K562 (cell line): ENCODE measurements at regions not wholly inside any gene's neighbourhood (a gene's known extent, or its start where the extent isn't known, plus 50 kb on each side); places are given as distances from the start of the nearest gene placed in this dataset.

ENCODE experiments used
- ATAC-seq: fragments of 200-7000 bp; cut with Tn5 transposase; 3 replicates; pipeline ENCODE4 v1.9.1; 2020; ENCODE audit warnings: moderate library complexity
- BruUV-seq: library from RNA; stranded (reverse); fragments of 400-500 nt; replicated peaks from 2 replicates; lab custom pipeline; 2021; lab: Mats Ljungman, UMichigan
- CTCF ChIA-PET: fragments of 300-600 bp; formaldehyde crosslinking; extraction: SDS; loops from one replicate; lab custom pipeline; 2021; ENCODE audit warnings: low intra/inter-chr PET ratio; lab: Yijun Ruan, JAX
- POLR2A ChIA-PET: fragments of 300-600, 350-650 bp; sonication (Branson Sonifier 250); formaldehyde crosslinking; extraction: SDS; loops from one replicate; lab custom pipeline; 2021; ENCODE audit warnings: antibody characterized with exemption, inconsistent platforms; lab: Yijun Ruan, JAX
- DNase-seq, 4 experiments: peaks; one replicate each; pipeline versions ENCODE4 v3.0.0 to v3.0.0-alpha.2; 2011 to 2018; ENCODE audit warnings: low spot score in 3 of 4, mixed read lengths in 3 of 4; ENCODE audit errors: extremely low read depth in 1 of 4
- FAIRE-seq: peaks from 2 replicates; lab custom pipeline; 2011; peaks lifted over from hg19 to GRCh38; lab: Jason Lieb, UNC
- H2AFZ ChIP-seq: 2 replicates; pipeline ENCODE4 v1.6.0; 2011; ENCODE audit warnings: low read depth, low read length, control low read depth, inconsistent platforms
- H3K27ac ChIP-seq: fragments of 200-600 bp; 3 replicates; pipeline ENCODE4 v1.8.0; 2011; ENCODE audit warnings: low read depth, mild to moderate bottlenecking, control low read depth, inconsistent platforms, low read length, moderate library complexity, mixed read lengths; ENCODE audit errors: extremely low read depth
- H3K27me3 ChIP-seq, 2 experiments: fragments of 300-600 bp in 1 of 2; 2 replicates in 1 of 2; 3 replicates in 1 of 2; pipeline versions ENCODE4 v1.6.0 to v1.8.0; 2011; ENCODE audit warnings: inconsistent platforms in 2 of 2, low read length in 2 of 2, mild to moderate bottlenecking in 1 of 2, mixed read lengths in 1 of 2, moderate library complexity in 1 of 2; ENCODE audit not compliant: control insufficient read depth in 2 of 2, insufficient read depth in 2 of 2
- H3K36me3 ChIP-seq: fragments of 300-600 bp; 3 replicates; pipeline ENCODE4 v1.8.0; 2011; ENCODE audit warnings: mild to moderate bottlenecking, low read length, inconsistent platforms; ENCODE audit not compliant: control insufficient read depth, insufficient read depth
- H3K4me1 ChIP-seq, 2 experiments: fragments of 200-600 bp in 1 of 2; replicated peaks in 1 of 2; 2 replicates in 1 of 2; 3 replicates in 1 of 2; pipeline versions ENCODE4 v1.5.1 to v1.8.0; 2011; ENCODE audit warnings: inconsistent platforms in 2 of 2, low read length in 2 of 2, mild to moderate bottlenecking in 1 of 2, mixed read lengths in 1 of 2, moderate library complexity in 1 of 2; ENCODE audit not compliant: control insufficient read depth in 2 of 2, insufficient read depth in 2 of 2
- H3K4me2 ChIP-seq: 2 replicates; pipeline ENCODE4 v1.6.1; 2011; ENCODE audit warnings: low read length, control low read depth, inconsistent platforms, mixed read lengths; ENCODE audit not compliant: insufficient read depth
- H3K4me3 ChIP-seq: fragments of 200-600 bp; sonication (generic), shearing (Covaris generic); 2 replicates; pipeline ENCODE4 v1.5.1; 2016; ENCODE audit warnings: control low read depth, inconsistent platforms
- H3K79me2 ChIP-seq: fragments of 200-600 bp; 3 replicates; pipeline ENCODE4 v1.8.0; 2011; ENCODE audit warnings: low read length, inconsistent platforms; ENCODE audit not compliant: control insufficient read depth, insufficient read depth
- H3K9ac ChIP-seq, 2 experiments: 2 replicates each; pipeline versions ENCODE4 v1.6.0 to v1.6.1; 2011; ENCODE audit warnings: low read depth in 2 of 2, low read length in 2 of 2, control low read depth in 1 of 2, inconsistent platforms in 1 of 2, mild to moderate bottlenecking in 1 of 2, mixed read lengths in 1 of 2; ENCODE audit not compliant: insufficient read depth in 1 of 2
- H3K9me1 ChIP-seq: one replicate; pipeline ENCODE4 v1.6.0; 2011; ENCODE audit warnings: inconsistent platforms, mild to moderate bottlenecking, low read length, moderate library complexity; ENCODE audit not compliant: control insufficient read depth, insufficient read depth
- H3K9me3 ChIP-seq: replicated peaks from 2 replicates; pipeline ENCODE4 v1.5.1; 2011; ENCODE audit warnings: low read depth, low read length, inconsistent platforms; ENCODE audit not compliant: control insufficient read depth, insufficient read depth
- H4K20me1 ChIP-seq: replicated peaks from 2 replicates; pipeline ENCODE4 v1.6.1; 2011; ENCODE audit warnings: low read length, inconsistent platforms, mixed read lengths; ENCODE audit not compliant: control insufficient read depth, insufficient read depth
- ARID3B ChIP-seq: fragments of 250-450 bp; sonication (Bioruptor Pico); IDR thresholded peaks from 2 replicates; pipeline ENCODE4 v1.4.0; 2020; ENCODE audit warnings: borderline replicate concordance
- BRF1 ChIP-seq: IDR thresholded peaks from 3 replicates; pipeline ENCODE4 v1.6.1; 2011; ENCODE audit warnings: borderline replicate concordance, mild to moderate bottlenecking; ENCODE audit not compliant: insufficient read length; ENCODE audit errors: extremely low read depth
- E2F3 ChIP-seq: fragments of 250-450 bp; sonication (Bioruptor Pico); IDR thresholded peaks from 2 replicates; pipeline ENCODE4 v1.4.0; 2020; ENCODE audit warnings: mild to moderate bottlenecking
- GATAD2A ChIP-seq: fragments of 450-650 bp; IDR thresholded peaks from 2 replicates; pipeline ENCODE4 v1.6.1; 2017
- HMGXB4 ChIP-seq: sonication (generic); formaldehyde crosslinking; IDR thresholded peaks from 2 replicates; pipeline ENCODE4 v1.8.1; 2023; ENCODE audit warnings: mild to moderate bottlenecking, missing genetic modification reagents
- YBX1 ChIP-seq: fragments of 450-650 bp; IDR thresholded peaks from 2 replicates; pipeline ENCODE4 v1.7.1; 2016; ENCODE audit warnings: mild to moderate bottlenecking
- ZNF23 ChIP-seq: fragments of 250-450 bp; sonication (Bioruptor Pico); IDR thresholded peaks from 2 replicates; pipeline ENCODE4 v1.4.0; 2020; ENCODE audit warnings: mild to moderate bottlenecking
- ZNF512 ChIP-seq: IDR thresholded peaks from 2 replicates; pipeline ENCODE4 v1.6.1; 2016; ENCODE audit warnings: missing genetic modification characterization, missing compliant biosample characterization
- WGBS: fragments of 100-300 bp; shearing (Covaris generic); methylation state at CpG from one replicate; pipeline ENCODE4 v1.1.6; 2016; ENCODE audit warnings: low coverage, mixed read lengths; ENCODE audit not compliant: insufficient coverage; ENCODE audit errors: missing lambda C conversion rate; 5-methylcytosine and 5-hydroxymethylcytosine counted together
- in situ Hi-C: fragments of 300-500 bp; cut with MboI; formaldehyde crosslinking; loops from 4 replicates; pipeline ENCODE4 v1.15.0; 2018; ENCODE audit warnings: inconsistent platforms, mixed read lengths
- intact Hi-C: fragments of 100-400 bp; cut with micrococcal nuclease; formaldehyde crosslinking; loops from 2 replicates; pipeline ENCODE4 v1.14.2; 2022

GRCh38 chr4:157806184-157806583, 366.6 kb downstream of the GASK1B start:
- ChIA-PET POLR2A (no interaction called here), CTCF (no interaction called here)
- BruUV-seq: no TSS peak
- DNase-seq: no peak
- no peak for ATAC-seq
- no peak overlapping the region for H3K4me3 ChIP-seq
- no peaks in the 10 kb centered on the region for H3K9me1 ChIP-seq
- H2AFZ ChIP-seq: no peak overlapping the region
- WGBS: 0% methylated on average over 2 of the region's 2 CpGs
- no peaks in the 10 kb centered on the region for H3K79me2 ChIP-seq
- H3K27ac ChIP-seq: no peak overlapping the region
- no peaks in the 10 kb centered on the region for H3K36me3 ChIP-seq
- FAIRE-seq: no peak
- in situ Hi-C loops: no loop called here
- no peak overlapping the region for H3K9ac ChIP-seq
- H3K4me1 ChIP-seq: no peaks in the 10 kb centered on the region
- no peaks in the 10 kb centered on the region for H3K9me3 ChIP-seq
- H3K27me3 ChIP-seq: no peaks in the 10 kb centered on the region
- no peak overlapping the region for H3K4me2 ChIP-seq
- no peaks in the 10 kb centered on the region for H4K20me1 ChIP-seq
- intact Hi-C loops: no loop called here
- TF ChIP-seq ARID3B (CRISPR knock-in tag) (no peak), E2F3 (CRISPR knock-in tag) (no peak), GATAD2A (no peak), ZNF512 (no peak), HMGXB4 (CRISPR knock-in tag) (no peak), ZNF23 (no peak), BRF1 (no peak), YBX1 (no peak)
